ENCODE measurements at regions not wholly inside any gene's neighbourhood (a gene's known extent, or its start where the extent isn't known, plus 50 kb on each side); places are given as distances from the start of the nearest gene placed in this dataset.

GRCh38 chr11:10373340-10373739 lies 68.5 kb downstream of the ADM start:
- TF ChIP-seq CTCF (conservative IDR thresholded peaks at IDR 0.05 in 1 of 2, IDR thresholded peaks at IDR 0.05 in 1 of 2; ENCODE audit: low read depth in 1 of 2, low read length in 2 of 2) (no peak), EZH2 (IDR thresholded peaks at IDR 0.05; ENCODE audit: low read length, missing control alignments) (no peak)

Measured in fibroblast of lung (primary cell).